ENCODE measurements at regions not wholly inside any gene's neighbourhood (a gene's known extent, or its start where the extent isn't known, plus 50 kb on each side); places are given as distances from the start of the nearest gene placed in this dataset.

DNA sequence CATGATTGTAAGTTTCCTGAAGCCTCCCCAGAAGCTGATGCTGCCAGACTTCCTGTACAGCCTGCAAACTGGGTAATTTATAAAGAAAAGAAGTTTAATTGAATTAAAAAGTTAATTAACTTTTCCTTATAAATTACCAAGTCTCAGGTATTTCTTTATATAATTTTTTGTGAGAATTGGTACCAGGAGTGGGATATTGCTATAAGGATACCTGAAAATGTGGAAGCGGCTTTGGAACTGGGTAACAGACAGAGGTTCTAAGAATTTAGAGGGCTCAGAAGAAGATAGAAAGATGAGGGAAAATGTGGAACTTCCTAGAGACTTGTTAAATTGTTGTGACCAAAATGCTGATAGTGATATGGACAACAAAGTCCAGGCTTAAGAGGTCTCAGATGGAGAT, 163.1 kb downstream of the PTPRU start:
- H3K27me3 ChIP-seq (ENCODE audit: insufficient read depth, low read length, poor library complexity, severe bottlenecking) = no peaks in the 10 kb centered on the region
- H3F3A ChIP-seq (ENCODE audit: low read depth) = no peaks in the 10 kb centered on the region
- no peak overlapping the region for H2AFZ ChIP-seq (ENCODE audit: low read length)
- no peak overlapping the region for H3K9ac ChIP-seq (ENCODE audit: low read depth, low read length, poor library complexity, severe bottlenecking)
- no peaks in the 10 kb centered on the region for H3K79me2 ChIP-seq (ENCODE audit: insufficient read depth, low read length)
- H3K9me3 ChIP-seq (ENCODE audit: insufficient read depth, low read depth, low read length) = no peaks in the 10 kb centered on the region
- TF ChIP-seq EZH2phosphoT487 (IDR thresholded peaks at IDR 0.05; ENCODE audit: borderline replicate concordance) = no peak
- TF ChIP-seq, protein P1, sequence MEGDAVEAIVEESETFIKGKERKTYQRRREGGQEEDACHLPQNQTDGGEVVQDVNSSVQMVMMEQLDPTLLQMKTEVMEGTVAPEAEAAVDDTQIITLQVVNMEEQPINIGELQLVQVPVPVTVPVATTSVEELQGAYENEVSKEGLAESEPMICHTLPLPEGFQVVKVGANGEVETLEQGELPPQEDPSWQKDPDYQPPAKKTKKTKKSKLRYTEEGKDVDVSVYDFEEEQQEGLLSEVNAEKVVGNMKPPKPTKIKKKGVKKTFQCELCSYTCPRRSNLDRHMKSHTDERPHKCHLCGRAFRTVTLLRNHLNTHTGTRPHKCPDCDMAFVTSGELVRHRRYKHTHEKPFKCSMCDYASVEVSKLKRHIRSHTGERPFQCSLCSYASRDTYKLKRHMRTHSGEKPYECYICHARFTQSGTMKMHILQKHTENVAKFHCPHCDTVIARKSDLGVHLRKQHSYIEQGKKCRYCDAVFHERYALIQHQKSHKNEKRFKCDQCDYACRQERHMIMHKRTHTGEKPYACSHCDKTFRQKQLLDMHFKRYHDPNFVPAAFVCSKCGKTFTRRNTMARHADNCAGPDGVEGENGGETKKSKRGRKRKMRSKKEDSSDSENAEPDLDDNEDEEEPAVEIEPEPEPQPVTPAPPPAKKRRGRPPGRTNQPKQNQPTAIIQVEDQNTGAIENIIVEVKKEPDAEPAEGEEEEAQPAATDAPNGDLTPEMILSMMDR (conservative IDR thresholded peaks at IDR 0.05; ENCODE audit: low read length) = no peak
- H3K4me2 ChIP-seq (ENCODE audit: low read depth, low read length, poor library complexity, severe bottlenecking) = no peak overlapping the region
- no peaks in the 10 kb centered on the region for H3K36me3 ChIP-seq (ENCODE audit: insufficient read depth, low read length)
- H3K4me1 ChIP-seq (ENCODE audit: insufficient read depth, low read length, poor library complexity, severe bottlenecking) = no peaks in the 10 kb centered on the region
- H4K20me1 ChIP-seq (ENCODE audit: insufficient read depth, low read length, poor library complexity, severe bottlenecking) = no peaks in the 10 kb centered on the region
- H3K4me3 ChIP-seq (ENCODE audit: low read length, poor library complexity, severe bottlenecking) = no peak overlapping the region
- no peaks in the 10 kb centered on the region for H3K9me2 ChIP-seq (replicated peaks; ENCODE audit: low read depth, low read length)

DNA sequence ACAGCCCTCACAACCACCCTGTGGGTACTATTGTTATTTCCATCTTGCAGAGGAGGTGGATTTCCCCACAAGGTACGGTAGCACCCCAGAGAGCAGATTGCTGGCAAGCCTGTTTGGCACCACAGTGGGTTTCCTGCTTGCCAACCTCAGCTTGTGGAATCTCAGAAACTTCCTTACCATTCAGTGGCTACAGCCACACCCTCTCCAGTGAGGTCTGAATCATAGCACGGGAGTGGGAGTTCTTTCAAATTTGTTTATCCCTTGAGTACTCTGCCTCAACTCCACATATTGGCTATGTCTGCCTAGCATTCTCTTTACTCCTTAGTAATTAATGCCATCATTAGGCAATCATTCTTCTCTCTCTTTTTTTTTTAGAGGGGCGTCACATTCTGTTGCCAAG, 162.1 kb downstream of the PTPRU start:
- no peak for TF ChIP-seq EZH2phosphoT487 (IDR thresholded peaks at IDR 0.05; ENCODE audit: borderline replicate concordance)
- TF ChIP-seq, protein P1 (conservative IDR thresholded peaks at IDR 0.05; ENCODE audit: low read length) = no peak
- Histone ChIP-seq H3K9me3 (ENCODE audit: insufficient read depth, low read depth, low read length) (no peaks in the 10 kb centered on the region), H3K36me3 (ENCODE audit: insufficient read depth, low read length) (no peaks in the 10 kb centered on the region), H3K4me2 (ENCODE audit: low read depth, low read length, poor library complexity, severe bottlenecking) (no peak overlapping the region), H2AFZ (ENCODE audit: low read length) (no peak overlapping the region), H3K27me3 (ENCODE audit: insufficient read depth, low read length, poor library complexity, severe bottlenecking) (no peaks in the 10 kb centered on the region), H3K4me3 (ENCODE audit: low read length, poor library complexity, severe bottlenecking) (no peak overlapping the region), H3K4me1 (ENCODE audit: insufficient read depth, low read length, poor library complexity, severe bottlenecking) (no peaks in the 10 kb centered on the region), H3K9ac (ENCODE audit: low read depth, low read length, poor library complexity, severe bottlenecking) (no peak overlapping the region), H3K9me2 (replicated peaks; ENCODE audit: low read depth, low read length) (no peaks in the 10 kb centered on the region), H3K79me2 (ENCODE audit: insufficient read depth, low read length) (no peaks in the 10 kb centered on the region), H3F3A (ENCODE audit: low read depth) (no peaks in the 10 kb centered on the region), H4K20me1 (ENCODE audit: insufficient read depth, low read length, poor library complexity, severe bottlenecking) (no peaks in the 10 kb centered on the region)

DNA sequence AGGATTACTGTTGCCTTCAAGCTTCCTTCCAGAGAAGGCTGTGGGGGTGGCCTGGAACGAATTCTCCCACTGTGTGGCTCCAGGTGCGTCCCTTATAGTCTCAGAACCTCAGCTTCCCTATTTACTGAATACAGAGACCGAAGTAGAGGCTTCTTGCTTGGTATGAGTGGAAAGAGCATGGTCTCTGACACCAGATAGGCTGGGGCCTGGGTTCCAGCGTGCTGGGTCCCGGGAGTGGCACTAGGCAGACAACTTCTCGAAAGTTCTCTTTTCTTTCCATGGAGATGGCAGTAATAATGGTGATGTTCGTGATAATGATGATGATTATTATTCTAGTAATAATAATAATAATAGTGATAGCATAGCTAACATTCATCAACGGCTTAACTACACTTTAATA, 161.7 kb downstream of the PTPRU start:
- Histone ChIP-seq H3K36me3 (ENCODE audit: insufficient read depth, low read length) (no peaks in the 10 kb centered on the region), H3F3A (ENCODE audit: low read depth) (no peaks in the 10 kb centered on the region)
- no peak for TF ChIP-seq EZH2phosphoT487 (IDR thresholded peaks at IDR 0.05; ENCODE audit: borderline replicate concordance)
- TF ChIP-seq, protein P1 (conservative IDR thresholded peaks at IDR 0.05; ENCODE audit: low read length) = no peak

More for the DNA sequence above, 161.7 kb downstream of the PTPRU start:
- H2AFZ ChIP-seq (ENCODE audit: low read length) = no peak overlapping the region
- H3K4me3 ChIP-seq (ENCODE audit: low read length, poor library complexity, severe bottlenecking) = no peak overlapping the region
- H3K9me3 ChIP-seq (ENCODE audit: insufficient read depth, low read depth, low read length) = no peaks in the 10 kb centered on the region
- H3K4me1 ChIP-seq (ENCODE audit: insufficient read depth, low read length, poor library complexity, severe bottlenecking) = no peaks in the 10 kb centered on the region
- no peak overlapping the region for H3K4me2 ChIP-seq (ENCODE audit: low read depth, low read length, poor library complexity, severe bottlenecking)
- H3K27me3 ChIP-seq (ENCODE audit: insufficient read depth, low read length, poor library complexity, severe bottlenecking) = no peaks in the 10 kb centered on the region
- H3K79me2 ChIP-seq (ENCODE audit: insufficient read depth, low read length) = no peaks in the 10 kb centered on the region
- no peak overlapping the region for H3K9ac ChIP-seq (ENCODE audit: low read depth, low read length, poor library complexity, severe bottlenecking)
- H4K20me1 ChIP-seq (ENCODE audit: insufficient read depth, low read length, poor library complexity, severe bottlenecking) = no peaks in the 10 kb centered on the region
- H3K9me2 ChIP-seq (replicated peaks; ENCODE audit: low read depth, low read length) = no peaks in the 10 kb centered on the region
